Ishikawa (cell line): ENCODE measurements at regions not wholly inside any gene's neighbourhood (a gene's known extent, or its start where the extent isn't known, plus 50 kb on each side); places are given as distances from the start of the nearest gene placed in this dataset.

Experiments used
- CEBPB ChIP-seq: IDR thresholded peaks from 2 replicates; pipeline ENCODE4 v1.6.1; 2012
- CREB1 ChIP-seq: IDR thresholded peaks from 2 replicates; pipeline ENCODE4 v1.6.1; 2012; ENCODE audit warnings: low read depth
- EGR1 ChIP-seq: IDR thresholded peaks from 2 replicates; pipeline ENCODE4 v1.6.1; 2012
- EP300 ChIP-seq: IDR thresholded peaks from 2 replicates; pipeline ENCODE4 v1.6.1; 2012; ENCODE audit warnings: borderline replicate concordance
- FOXM1 ChIP-seq: IDR thresholded peaks from 2 replicates; pipeline ENCODE4 v1.6.1; 2012; ENCODE audit warnings: low read depth, borderline replicate concordance
- MAX ChIP-seq: IDR thresholded peaks from 2 replicates; pipeline ENCODE4 v1.6.1; 2012
- RAD21 ChIP-seq: IDR thresholded peaks from 2 replicates; pipeline ENCODE4 v1.6.1; 2012; ENCODE audit warnings: low read depth
- TAF1 ChIP-seq: IDR thresholded peaks from 2 replicates; pipeline ENCODE4 v1.6.1; 2012; ENCODE audit warnings: low read depth, mild to moderate bottlenecking
- TEAD4 ChIP-seq: IDR thresholded peaks from 2 replicates; pipeline ENCODE4 v1.6.1; 2012
- USF1 ChIP-seq: IDR thresholded peaks from 2 replicates; pipeline ENCODE4 v1.6.1; 2012
- YY1 ChIP-seq: IDR thresholded peaks from 2 replicates; pipeline ENCODE4 v1.6.1; 2012; ENCODE audit warnings: low read depth
- ZBTB7A ChIP-seq: IDR thresholded peaks from 2 replicates; pipeline ENCODE4 v1.6.1; 2012; ENCODE audit warnings: low read depth
- TF ChIP-seq, protein P1 (sequence below): IDR thresholded peaks from 2 replicates; pipeline ENCODE4 v1.6.1; 2012; ENCODE audit warnings: low read depth, mild to moderate bottlenecking

GRCh38 chr7:14988941-14989340, 86.4 kb upstream of the DGKB start:
- TF ChIP-seq CREB1 (no peak), MAX (no peak), RAD21 (no peak), EP300 (no peak), CEBPB (no peak), TEAD4 (no peak), TAF1 (no peak), FOXM1 (no peak), USF1 (no peak), EGR1 (no peak), YY1 (no peak), ZBTB7A (no peak)
- TF ChIP-seq, protein P1, sequence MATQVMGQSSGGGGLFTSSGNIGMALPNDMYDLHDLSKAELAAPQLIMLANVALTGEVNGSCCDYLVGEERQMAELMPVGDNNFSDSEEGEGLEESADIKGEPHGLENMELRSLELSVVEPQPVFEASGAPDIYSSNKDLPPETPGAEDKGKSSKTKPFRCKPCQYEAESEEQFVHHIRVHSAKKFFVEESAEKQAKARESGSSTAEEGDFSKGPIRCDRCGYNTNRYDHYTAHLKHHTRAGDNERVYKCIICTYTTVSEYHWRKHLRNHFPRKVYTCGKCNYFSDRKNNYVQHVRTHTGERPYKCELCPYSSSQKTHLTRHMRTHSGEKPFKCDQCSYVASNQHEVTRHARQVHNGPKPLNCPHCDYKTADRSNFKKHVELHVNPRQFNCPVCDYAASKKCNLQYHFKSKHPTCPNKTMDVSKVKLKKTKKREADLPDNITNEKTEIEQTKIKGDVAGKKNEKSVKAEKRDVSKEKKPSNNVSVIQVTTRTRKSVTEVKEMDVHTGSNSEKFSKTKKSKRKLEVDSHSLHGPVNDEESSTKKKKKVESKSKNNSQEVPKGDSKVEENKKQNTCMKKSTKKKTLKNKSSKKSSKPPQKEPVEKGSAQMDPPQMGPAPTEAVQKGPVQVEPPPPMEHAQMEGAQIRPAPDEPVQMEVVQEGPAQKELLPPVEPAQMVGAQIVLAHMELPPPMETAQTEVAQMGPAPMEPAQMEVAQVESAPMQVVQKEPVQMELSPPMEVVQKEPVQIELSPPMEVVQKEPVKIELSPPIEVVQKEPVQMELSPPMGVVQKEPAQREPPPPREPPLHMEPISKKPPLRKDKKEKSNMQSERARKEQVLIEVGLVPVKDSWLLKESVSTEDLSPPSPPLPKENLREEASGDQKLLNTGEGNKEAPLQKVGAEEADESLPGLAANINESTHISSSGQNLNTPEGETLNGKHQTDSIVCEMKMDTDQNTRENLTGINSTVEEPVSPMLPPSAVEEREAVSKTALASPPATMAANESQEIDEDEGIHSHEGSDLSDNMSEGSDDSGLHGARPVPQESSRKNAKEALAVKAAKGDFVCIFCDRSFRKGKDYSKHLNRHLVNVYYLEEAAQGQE = no peak
